PC-3 (cell line): ENCODE measurements at regions not wholly inside any gene's neighbourhood (a gene's known extent, or its start where the extent isn't known, plus 50 kb on each side); places are given as distances from the start of the nearest gene placed in this dataset.

Source experiments
- ATAC-seq: fragments of 200-7000 bp; cut with Tn5 transposase; 2 replicates; pipeline ENCODE4 v1.9.1; 2020; ENCODE audit warnings: mild to moderate bottlenecking, moderate library complexity
- BruUV-seq: library from RNA; stranded (reverse); fragments of 400-500 nt; replicated peaks from 2 replicates; lab custom pipeline; 2021; lab: Mats Ljungman, UMichigan
- CTCF ChIA-PET: fragments of 300-600 bp; sonication (Branson Sonifier 250); formaldehyde crosslinking; loops from one replicate; lab custom pipeline; 2022; ENCODE audit warnings: antibody characterized with exemption; lab: Charles Lee
- POLR2A ChIA-PET: fragments of 300-600 bp; sonication (Branson Sonifier 250); formaldehyde crosslinking; loops from one replicate; lab custom pipeline; 2022; ENCODE audit warnings: antibody characterized with exemption; ENCODE audit not compliant: unreplicated experiment; lab: Charles Lee
- DNase-seq: peaks from one replicate; pipeline ENCODE4 v3.0.0-alpha.2; 2015
- H2AFZ ChIP-seq: fragments of 300-600 bp; sonication (generic); 2 replicates; pipeline ENCODE4 v1.6.0; 2016; ENCODE audit warnings: antibody characterized with exemption, low read length
- H3F3A ChIP-seq: fragments of 300-600 bp; sonication (generic); one replicate; pipeline ENCODE4 v1.6.0; 2017; ENCODE audit warnings: antibody characterized with exemption, low read length, control low read depth, mild to moderate bottlenecking; ENCODE audit not compliant: unreplicated experiment
- H3K27ac ChIP-seq: fragments of 300-600 bp; sonication (generic); 2 replicates; pipeline ENCODE4 v1.5.1; 2016; ENCODE audit warnings: mild to moderate bottlenecking, low read length
- H3K27me3 ChIP-seq: fragments of 300-600 bp; sonication (generic); 2 replicates; pipeline ENCODE4 v1.6.1; 2016; ENCODE audit warnings: low read length, mixed read lengths
- H3K36me3 ChIP-seq: fragments of 300-600 bp; sonication (generic); 2 replicates; pipeline ENCODE4 v1.6.1; 2016; ENCODE audit warnings: low read depth, mixed run types, low read length, mixed read lengths
- H3K4me1 ChIP-seq: fragments of 300-600 bp; sonication (generic); 2 replicates; pipeline ENCODE4 v1.5.1; 2016; ENCODE audit warnings: low read length; ENCODE audit not compliant: insufficient read depth
- H3K4me2 ChIP-seq: fragments of 300-600 bp; sonication (generic); 2 replicates; pipeline ENCODE4 v1.6.0; 2016; ENCODE audit warnings: low read length
- H3K4me3 ChIP-seq: fragments of 300-600 bp; sonication (generic); 2 replicates; pipeline ENCODE4 v1.5.1; 2016; ENCODE audit warnings: mild to moderate bottlenecking, low read length, mixed read lengths
- H3K79me2 ChIP-seq: fragments of 300-600 bp; sonication (generic); 2 replicates; pipeline ENCODE4 v1.6.1; 2017; ENCODE audit warnings: low read length, mixed read lengths
- H3K9ac ChIP-seq: fragments of 300-600 bp; sonication (generic); 2 replicates; pipeline ENCODE4 v1.6.0; 2016; ENCODE audit warnings: mild to moderate bottlenecking, low read length
- H3K9me2 ChIP-seq: fragments of 300-600 bp; sonication (generic); replicated peaks from 2 replicates; pipeline ENCODE4 v1.6.1; 2016; ENCODE audit warnings: mixed run types, low read length, mixed read lengths
- H3K9me3 ChIP-seq: fragments of 300-600 bp; sonication (generic); 2 replicates; pipeline ENCODE4 v1.6.1; 2016; ENCODE audit warnings: low read length, mixed read lengths
- H4K20me1 ChIP-seq: fragments of 300-600 bp; sonication (generic); 2 replicates; pipeline ENCODE4 v1.6.1; 2016; ENCODE audit warnings: low read length, mixed read lengths
- EZH2 ChIP-seq: fragments of 300-600 bp; sonication (generic); IDR thresholded peaks from one replicate; pipeline ENCODE4 v1.6.1; 2017; ENCODE audit warnings: antibody characterized with exemption, mild to moderate bottlenecking, low read length; ENCODE audit not compliant: unreplicated experiment
- EZH2phosphoT487 ChIP-seq: fragments of 300-600 bp; sonication (generic); IDR thresholded peaks from 2 replicates; pipeline ENCODE4 v1.6.1; 2018; ENCODE audit warnings: mild to moderate bottlenecking, antibody characterized with exemption, low read length, borderline replicate concordance
- intact Hi-C: fragments of 100-400 bp; cut with micrococcal nuclease; formaldehyde crosslinking; loops from 2 replicates; pipeline ENCODE4 v1.9.0; 2023
- TF ChIP-seq, protein P1 (sequence below): fragments of 300-600 bp; sonication (generic); conservative IDR thresholded peaks from 2 replicates; pipeline ENCODE4 v1.5.1; 2017; ENCODE audit warnings: antibody characterized with exemption, low read depth, mild to moderate bottlenecking, low read length

DNA sequence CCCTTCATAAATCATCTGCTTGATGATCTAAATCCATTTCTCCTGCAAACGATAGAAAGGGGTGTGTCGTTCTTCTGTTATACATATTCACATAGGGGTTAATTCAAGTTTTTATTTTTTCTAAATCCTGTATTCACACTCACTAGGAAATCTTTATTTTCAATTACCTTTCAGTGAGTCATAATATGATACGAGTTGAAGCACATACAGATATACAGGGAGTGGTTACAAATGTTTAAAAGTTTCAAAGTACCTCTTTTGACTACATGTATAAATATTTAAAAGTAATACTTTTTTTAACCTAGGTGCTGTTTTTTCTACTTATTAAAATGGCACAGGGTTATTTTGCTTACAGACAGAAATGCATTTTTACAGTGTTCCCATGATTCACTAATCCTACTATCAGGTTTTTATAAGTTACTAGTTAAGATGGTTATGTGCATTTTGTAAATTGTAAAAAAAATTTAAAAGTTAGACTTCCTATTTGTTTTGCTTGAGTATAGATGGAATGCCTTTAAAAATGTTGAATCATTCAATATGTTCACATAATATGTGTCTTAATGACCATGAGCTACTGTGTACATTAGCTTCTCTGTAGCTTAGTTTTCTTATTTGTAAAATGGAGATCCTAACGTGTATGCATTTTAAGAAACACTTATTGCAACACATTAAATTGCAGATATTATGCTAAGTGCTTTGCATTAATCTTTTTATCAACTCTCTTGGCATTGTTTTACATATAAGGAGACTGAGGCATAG lies 1378.1 kb downstream of the DSC3 start:
- Histone ChIP-seq H3F3A (no peaks in the 10 kb centered on the region), H3K36me3 (no peaks in the 10 kb centered on the region), H3K79me2 (no peaks in the 10 kb centered on the region), H3K4me2 (peak overlapping the region; percentile 44), H4K20me1 (no peaks in the 10 kb centered on the region), H3K4me1 (peaks cover 12% of the 10 kb centered on the region), H3K27me3 (no peaks in the 10 kb centered on the region), H3K4me3 (no peak overlapping the region), H2AFZ (peak overlapping the region; percentile 40), H3K27ac (peak overlapping the region; percentile 22; the same call in 1 of the 2 replicates), H3K9me2 (no peaks in the 10 kb centered on the region), H3K9ac (no peak overlapping the region), H3K9me3 (no peaks in the 10 kb centered on the region)
- ATAC-seq (peak; percentile 98), DNase-seq (peak; percentile 22)
- ChIA-PET POLR2A (no interaction called here), CTCF (no interaction called here)
- TF ChIP-seq, protein P1, sequence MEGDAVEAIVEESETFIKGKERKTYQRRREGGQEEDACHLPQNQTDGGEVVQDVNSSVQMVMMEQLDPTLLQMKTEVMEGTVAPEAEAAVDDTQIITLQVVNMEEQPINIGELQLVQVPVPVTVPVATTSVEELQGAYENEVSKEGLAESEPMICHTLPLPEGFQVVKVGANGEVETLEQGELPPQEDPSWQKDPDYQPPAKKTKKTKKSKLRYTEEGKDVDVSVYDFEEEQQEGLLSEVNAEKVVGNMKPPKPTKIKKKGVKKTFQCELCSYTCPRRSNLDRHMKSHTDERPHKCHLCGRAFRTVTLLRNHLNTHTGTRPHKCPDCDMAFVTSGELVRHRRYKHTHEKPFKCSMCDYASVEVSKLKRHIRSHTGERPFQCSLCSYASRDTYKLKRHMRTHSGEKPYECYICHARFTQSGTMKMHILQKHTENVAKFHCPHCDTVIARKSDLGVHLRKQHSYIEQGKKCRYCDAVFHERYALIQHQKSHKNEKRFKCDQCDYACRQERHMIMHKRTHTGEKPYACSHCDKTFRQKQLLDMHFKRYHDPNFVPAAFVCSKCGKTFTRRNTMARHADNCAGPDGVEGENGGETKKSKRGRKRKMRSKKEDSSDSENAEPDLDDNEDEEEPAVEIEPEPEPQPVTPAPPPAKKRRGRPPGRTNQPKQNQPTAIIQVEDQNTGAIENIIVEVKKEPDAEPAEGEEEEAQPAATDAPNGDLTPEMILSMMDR = no peak
- no peak for TF ChIP-seq EZH2
- intact Hi-C loops = loop anchor here (10.0 kb wide), 2 partner anchors 190 to 290 kb away; no protein-coding TSS in a partner anchor
- BruUV-seq = no TSS peak

GRCh38 chr18:29661924-29662323 lies 1380.6 kb downstream of the DSC3 start:
- no peaks in the 10 kb centered on the region for H3K9me3 ChIP-seq
- H2AFZ ChIP-seq = no peak overlapping the region
- CTCF ChIA-PET = no interaction called here
- no peaks in the 10 kb centered on the region for H3K36me3 ChIP-seq
- no peak overlapping the region for H3K27ac ChIP-seq
- no peak for TF ChIP-seq EZH2
- no peak for TF ChIP-seq EZH2phosphoT487
- TF ChIP-seq, protein P1 = no peak
- BruUV-seq = no TSS peak
- no peak overlapping the region for H3K4me2 ChIP-seq
- no peaks in the 10 kb centered on the region for H4K20me1 ChIP-seq
- H3F3A ChIP-seq = no peaks in the 10 kb centered on the region
- peaks cover 12% of the 10 kb centered on the region for H3K4me1 ChIP-seq
- no peak overlapping the region for H3K9ac ChIP-seq
- no peaks in the 10 kb centered on the region for H3K27me3 ChIP-seq
- ATAC-seq (no peak), DNase-seq (no peak)
- H3K79me2 ChIP-seq = no peaks in the 10 kb centered on the region
- H3K9me2 ChIP-seq = no peaks in the 10 kb centered on the region
- intact Hi-C loops = loop anchor here (10.0 kb wide), 2 partner anchors 193 to 287 kb away; no protein-coding TSS in a partner anchor
- H3K4me3 ChIP-seq = no peak overlapping the region
- POLR2A ChIA-PET = no interaction called here

DNA sequence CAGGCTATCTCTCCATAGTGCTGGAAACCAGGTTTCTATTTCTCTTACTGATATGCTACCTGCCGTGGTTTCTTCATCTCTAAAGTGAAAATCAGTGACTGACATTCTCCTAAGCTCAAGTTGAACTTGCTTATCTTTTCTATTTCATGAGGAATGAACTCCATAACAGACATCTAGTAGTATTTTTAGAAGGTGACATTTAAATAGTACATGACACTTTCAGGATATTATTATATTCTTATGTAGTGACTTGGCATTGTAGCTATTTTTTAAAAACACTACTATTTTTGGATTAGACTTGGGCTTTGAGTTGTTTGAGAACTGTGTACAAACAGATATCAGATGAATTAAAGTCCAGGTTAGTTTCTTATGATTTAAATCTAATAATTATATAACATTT lies 1381.8 kb downstream of the DSC3 start:
- intact Hi-C loops = loop anchor here (10.0 kb wide), 2 partner anchors 194 to 286 kb away; no protein-coding TSS in a partner anchor
- CTCF ChIA-PET = no interaction called here

More for the DNA sequence above, 1381.8 kb downstream of the DSC3 start:
- Histone ChIP-seq H3K79me2 (no peaks in the 10 kb centered on the region), H3K9me2 (no peaks in the 10 kb centered on the region), H3F3A (no peaks in the 10 kb centered on the region), H4K20me1 (no peaks in the 10 kb centered on the region), H3K4me3 (no peak overlapping the region), H3K4me2 (no peak overlapping the region), H3K9me3 (no peaks in the 10 kb centered on the region), H2AFZ (no peak overlapping the region), H3K4me1 (peaks cover 12% of the 10 kb centered on the region), H3K9ac (no peak overlapping the region), H3K27ac (no peak overlapping the region), H3K27me3 (no peaks in the 10 kb centered on the region), H3K36me3 (no peaks in the 10 kb centered on the region)
- POLR2A ChIA-PET = no interaction called here
- DNase-seq = no peak
- no peak for ATAC-seq
- TF ChIP-seq, protein P1 = no peak
- TF ChIP-seq EZH2phosphoT487 (no peak), EZH2 (no peak)
- no TSS peak for BruUV-seq
